Gastroesophageal sphincter (tissue), 4 donors: ENCODE measurements at regions not wholly inside any gene's neighbourhood (a gene's known extent, or its start where the extent isn't known, plus 50 kb on each side); places are given as distances from the start of the nearest gene placed in this dataset.

Source experiments
- ATAC-seq: fragments of 150-250 bp; one replicate; pipeline ENCODE4 v1.9.1; 2016; ENCODE audit warnings: mild to moderate bottlenecking, moderate library complexity
- H3K27ac ChIP-seq, 4 donors: fragments of 200-600 bp; sonication (generic) in 3 of 4; 1 replicate in 3 of 4; 2 replicates in 1 of 4; pipeline ENCODE4 v1.5.1; 2016 to 2019
- H3K27me3 ChIP-seq: fragments of 200-600 bp; sonication (generic); one replicate; pipeline ENCODE4 v1.5.1; 2019
- H3K36me3 ChIP-seq, 2 donors: fragments of 200-600 bp; sonication (generic); one replicate each; pipeline ENCODE4 v1.5.1; 2019; ENCODE audit warnings: control low read depth in 1 of 2
- H3K4me1 ChIP-seq, 3 donors: fragments of 200-600 bp; sonication (generic); 1 replicate in 2 of 3; 2 replicates in 1 of 3; pipeline ENCODE4 v1.5.1; 2016 to 2019; ENCODE audit warnings: control low read depth in 2 of 3
- H3K4me3 ChIP-seq, 2 donors: fragments of 200-600 bp; sonication (generic); one replicate each; pipeline ENCODE4 v1.5.1; 2019; ENCODE audit warnings: mild to moderate bottlenecking in 1 of 2, moderate library complexity in 1 of 2
- H3K9me3 ChIP-seq, 3 donors: fragments of 200-600 bp; sonication (generic); one replicate each; pipeline ENCODE4 v1.5.1; 2017 to 2019; ENCODE audit warnings: control low read depth in 2 of 3
- CTCF ChIP-seq, 4 experiments: fragments of 200-600 bp in 2 of 4; fragments of 450-650 bp in 2 of 4; sonication (generic) in 1 of 4; IDR thresholded peaks; one replicate each; pipeline ENCODE4 v1.5.1; 2017 to 2019; ENCODE audit warnings: antibody characterized with exemption in 4 of 4, mild to moderate bottlenecking in 2 of 4, moderate library complexity in 2 of 4
- EP300 ChIP-seq: sonication (generic); formaldehyde crosslinking; IDR thresholded peaks from one replicate; pipeline ENCODE4 v1.6.1; 2017; ENCODE audit warnings: antibody characterized with exemption, mild to moderate bottlenecking
- POLR2A ChIP-seq, 2 donors: fragments of 450-650 bp; IDR thresholded peaks; one replicate each; pipeline ENCODE4 v1.6.1; 2017; ENCODE audit warnings: antibody characterized with exemption in 2 of 2, mild to moderate bottlenecking in 2 of 2, moderate library complexity in 1 of 2
- POLR2AphosphoS5 ChIP-seq: sonication (generic); formaldehyde crosslinking; IDR thresholded peaks from one replicate; pipeline ENCODE4 v1.6.1; 2017; ENCODE audit warnings: antibody characterized with exemption
- WGBS, 2 donors: methylation state at CpG; one replicate each; pipeline ENCODE4 v1.1.5; 2018; ENCODE audit warnings: low coverage in 1 of 2; 5-methylcytosine and 5-hydroxymethylcytosine counted together

GRCh38 chr10:113292086-113292485 is 260.8 kb upstream of the HABP2 start:
- Histone ChIP-seq H3K27ac (no peak overlapping the region), H3K9me3 (no peaks in the 10 kb centered on the region), H3K4me3 (no peak overlapping the region), H3K27me3 (no peaks in the 10 kb centered on the region), H3K36me3 (no peaks in the 10 kb centered on the region), H3K4me1 (no peaks in the 10 kb centered on the region)
- ATAC-seq = no peak
- TF ChIP-seq POLR2AphosphoS5 (peak; percentile 25), POLR2A (IDR thresholded peaks at IDR 0.05) (no peak), EP300 (no peak)
- WGBS, 2 donors = 58 to 89% methylated on average over 3 of the region's 3 CpGs

- no peak for TF ChIP-seq CTCF (IDR thresholded peaks at IDR 0.05)
- no peak for TF ChIP-seq EP300
- TF ChIP-seq POLR2A (IDR thresholded peaks at IDR 0.05) = no peak
- no peak for TF ChIP-seq POLR2AphosphoS5
- ATAC-seq = no peak
- Histone ChIP-seq H3K27me3 (no peaks in the 10 kb centered on the region), H3K4me3 (no peak overlapping the region), H3K4me1 (no peaks in the 10 kb centered on the region), H3K9me3 (no peaks in the 10 kb centered on the region), H3K27ac (no peak overlapping the region), H3K36me3 (no peaks in the 10 kb centered on the region)
- 96 to 100% methylated on average over 2 of the region's 5 CpGs for WGBS, 2 donors
Observed at GRCh38 chr10:113292743-113293142, 260.1 kb upstream of the HABP2 start.

GRCh38 chr10:113293167-113293566 is 259.7 kb upstream of the HABP2 start:
- Histone ChIP-seq H3K4me3 (no peak overlapping the region), H3K4me1 (no peaks in the 10 kb centered on the region), H3K27ac (no peak overlapping the region), H3K36me3 (no peaks in the 10 kb centered on the region), H3K27me3 (no peaks in the 10 kb centered on the region), H3K9me3 (no peaks in the 10 kb centered on the region)
- WGBS, 2 donors = 80% methylated on average over 2 of the region's 4 CpGs
- no peak for TF ChIP-seq POLR2AphosphoS5
- no peak for TF ChIP-seq CTCF (IDR thresholded peaks at IDR 0.05)
- TF ChIP-seq POLR2A (IDR thresholded peaks at IDR 0.05) = no peak
- no peak for TF ChIP-seq EP300
- no peak for ATAC-seq

- Histone ChIP-seq H3K36me3 (no peaks in the 10 kb centered on the region), H3K4me3 (no peak overlapping the region), H3K4me1 (no peaks in the 10 kb centered on the region), H3K9me3 (no peaks in the 10 kb centered on the region), H3K27me3 (no peaks in the 10 kb centered on the region), H3K27ac (no peak overlapping the region)
- no peak for ATAC-seq
- no peak for TF ChIP-seq EP300
- TF ChIP-seq POLR2AphosphoS5 = no peak
- TF ChIP-seq CTCF (IDR thresholded peaks at IDR 0.05) = no peak
- TF ChIP-seq POLR2A (IDR thresholded peaks at IDR 0.05) = no peak
- WGBS, 2 donors = 83% methylated on average over 1 of the region's 3 CpGs; no CpG with 5 or more reads in 1 of the 2 donors
Observed at GRCh38 chr10:113294868-113295267, 258.0 kb upstream of the HABP2 start.

GRCh38 chr10:113297226-113297625 is 255.6 kb upstream of the HABP2 start:
- no peaks in the 10 kb centered on the region for H3K27me3 ChIP-seq
- H3K4me1 ChIP-seq = no peaks in the 10 kb centered on the region
- no peak overlapping the region for H3K27ac ChIP-seq
- H3K9me3 ChIP-seq = no peaks in the 10 kb centered on the region
- TF ChIP-seq CTCF (IDR thresholded peaks at IDR 0.05) (no peak), EP300 (no peak), POLR2AphosphoS5 (no peak), POLR2A (IDR thresholded peaks at IDR 0.05) (no peak)
- H3K4me3 ChIP-seq = no peak overlapping the region
- no peaks in the 10 kb centered on the region for H3K36me3 ChIP-seq
- no peak for ATAC-seq
- WGBS, 2 donors = 71 to 80% methylated on average over 2 to 3 of the region's 5 CpGs
